ENCODE measurements at regions not wholly inside any gene's neighbourhood (a gene's known extent, or its start where the extent isn't known, plus 50 kb on each side); places are given as distances from the start of the nearest gene placed in this dataset.
"Not testable (repeated sequence)": the region's sequence is repeated elsewhere in the genome, so short reads cannot be mapped to it uniquely, and the experiment has no call there.

- in situ Hi-C loops (cut with MboI; ENCODE audit: low sequenced_read_pairs): no loop called here
Observed at GRCh38 chr4:19187691-19188090, 1064.0 kb upstream of the SLIT2 start.

- in situ Hi-C loops (cut with MboI; ENCODE audit: low sequenced_read_pairs): no loop called here
Observed at GRCh38 chr4:19187096-19187495, 1064.6 kb upstream of the SLIT2 start.

GRCh38 chr4:19181631-19182030, 1070.1 kb upstream of the SLIT2 start:
- in situ Hi-C loops (cut with MboI; ENCODE audit: low sequenced_read_pairs): not testable (repeated sequence)

- in situ Hi-C loops (cut with MboI; ENCODE audit: low sequenced_read_pairs): no loop called here
Observed at GRCh38 chr4:19178835-19179234, 1072.9 kb upstream of the SLIT2 start.

GRCh38 chr4:19177616-19178015, 1074.1 kb upstream of the SLIT2 start:
- in situ Hi-C loops (cut with MboI; ENCODE audit: low sequenced_read_pairs): no loop called here

GRCh38 chr4:19171832-19172231, 1079.9 kb upstream of the SLIT2 start:
- in situ Hi-C loops (cut with MboI; ENCODE audit: low sequenced_read_pairs): no loop called here

- in situ Hi-C loops (cut with MboI; ENCODE audit: low sequenced_read_pairs): no loop called here
Observed at GRCh38 chr4:19167311-19167710, 1084.4 kb upstream of the SLIT2 start.

- in situ Hi-C loops (cut with MboI; ENCODE audit: low sequenced_read_pairs): no loop called here
Observed at GRCh38 chr4:19164334-19164733, 1087.4 kb upstream of the SLIT2 start.

- in situ Hi-C loops (cut with MboI; ENCODE audit: low sequenced_read_pairs): no loop called here
Observed at GRCh38 chr4:19159874-19160273, 1091.8 kb upstream of the SLIT2 start.

GRCh38 chr4:19158107-19158809, 1093.4 kb upstream of the SLIT2 start:
- in situ Hi-C loops (cut with MboI; ENCODE audit: low sequenced_read_pairs): no loop called here

GRCh38 chr4:19156786-19157185, 1094.9 kb upstream of the SLIT2 start:
- in situ Hi-C loops (cut with MboI; ENCODE audit: low sequenced_read_pairs): no loop called here

- in situ Hi-C loops (cut with MboI; ENCODE audit: low sequenced_read_pairs): no loop called here
Observed at GRCh38 chr4:19155568-19155967, 1096.1 kb upstream of the SLIT2 start.

- in situ Hi-C loops (cut with MboI; ENCODE audit: low sequenced_read_pairs): not testable (repeated sequence)
Observed at GRCh38 chr4:19154267-19154666, 1097.4 kb upstream of the SLIT2 start.

GRCh38 chr4:19152264-19152663, 1099.4 kb upstream of the SLIT2 start:
- in situ Hi-C loops (cut with MboI; ENCODE audit: low sequenced_read_pairs): no loop called here

- in situ Hi-C loops (cut with MboI; ENCODE audit: low sequenced_read_pairs): no loop called here
Observed at GRCh38 chr4:19151684-19152083, 1100.0 kb upstream of the SLIT2 start.

- in situ Hi-C loops (cut with MboI; ENCODE audit: low sequenced_read_pairs): no loop called here
Observed at GRCh38 chr4:19146038-19146437, 1105.7 kb upstream of the SLIT2 start.

GRCh38 chr4:19135895-19136633, 1114.5 kb upstream of the LCORL start:
- in situ Hi-C loops (cut with MboI; ENCODE audit: low sequenced_read_pairs): no loop called here

GRCh38 chr4:19134685-19135084, 1113.1 kb upstream of the LCORL start:
- in situ Hi-C loops (cut with MboI; ENCODE audit: low sequenced_read_pairs): no loop called here

GRCh38 chr4:19133315-19133714, 1111.8 kb upstream of the LCORL start:
- in situ Hi-C loops (cut with MboI; ENCODE audit: low sequenced_read_pairs): no loop called here

GRCh38 chr4:19130866-19131265, 1109.3 kb upstream of the LCORL start:
- in situ Hi-C loops (cut with MboI; ENCODE audit: low sequenced_read_pairs): no loop called here

GRCh38 chr4:19128176-19128575, 1106.6 kb upstream of the LCORL start:
- in situ Hi-C loops (cut with MboI; ENCODE audit: low sequenced_read_pairs): no loop called here

- in situ Hi-C loops (cut with MboI; ENCODE audit: low sequenced_read_pairs): no loop called here
Observed at GRCh38 chr4:19126903-19127302, 1105.3 kb upstream of the LCORL start.

All from HL-60/S4 treated with retinoic acid at 250 ng/mL for 4 days and 3 days (cell line).